Mammary epithelial cell (primary cell): ENCODE measurements at regions not wholly inside any gene's neighbourhood (a gene's known extent, or its start where the extent isn't known, plus 50 kb on each side); places are given as distances from the start of the nearest gene placed in this dataset.

Source experiments
- EZH2 ChIP-seq: IDR thresholded peaks from 2 replicates; pipeline ENCODE4 v1.6.1; 2012; ENCODE audit warnings: low read length, inconsistent platforms, borderline replicate concordance
- TF ChIP-seq, protein P1 (sequence below), 2 donors: IDR thresholded peaks in 1 of 2; conservative IDR thresholded peaks in 1 of 2; 2 replicates each; pipeline ENCODE4 v1.5.1; 2011 to 2012; ENCODE audit warnings: inconsistent platforms in 2 of 2, low read length in 2 of 2, mild to moderate bottlenecking in 2 of 2, control low read depth in 1 of 2, low read depth in 1 of 2; ENCODE audit not compliant: insufficient read depth in 1 of 2; ENCODE audit errors: extremely low read depth in 1 of 2

DNA sequence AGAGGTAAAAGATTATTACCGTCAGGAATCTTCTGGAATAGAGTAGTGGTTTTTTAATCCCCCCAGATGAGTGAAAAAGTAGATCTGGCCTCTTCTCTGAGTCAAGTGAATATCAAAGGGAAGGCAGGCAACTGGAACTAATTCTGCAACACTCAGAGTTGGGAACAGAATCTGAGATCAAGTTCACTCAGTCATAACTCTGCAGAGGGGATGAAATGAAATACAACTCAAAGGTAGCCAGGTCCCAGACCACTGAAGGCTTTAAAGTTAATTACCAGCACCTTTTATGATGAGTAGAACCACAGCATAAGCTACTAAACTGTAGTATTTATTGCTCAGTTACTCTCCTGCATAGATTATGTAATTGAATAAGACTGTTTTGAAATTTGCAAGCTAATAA, 455.6 kb upstream of the AKR1E2 start:
- no peak for TF ChIP-seq EZH2
- TF ChIP-seq, protein P1, sequence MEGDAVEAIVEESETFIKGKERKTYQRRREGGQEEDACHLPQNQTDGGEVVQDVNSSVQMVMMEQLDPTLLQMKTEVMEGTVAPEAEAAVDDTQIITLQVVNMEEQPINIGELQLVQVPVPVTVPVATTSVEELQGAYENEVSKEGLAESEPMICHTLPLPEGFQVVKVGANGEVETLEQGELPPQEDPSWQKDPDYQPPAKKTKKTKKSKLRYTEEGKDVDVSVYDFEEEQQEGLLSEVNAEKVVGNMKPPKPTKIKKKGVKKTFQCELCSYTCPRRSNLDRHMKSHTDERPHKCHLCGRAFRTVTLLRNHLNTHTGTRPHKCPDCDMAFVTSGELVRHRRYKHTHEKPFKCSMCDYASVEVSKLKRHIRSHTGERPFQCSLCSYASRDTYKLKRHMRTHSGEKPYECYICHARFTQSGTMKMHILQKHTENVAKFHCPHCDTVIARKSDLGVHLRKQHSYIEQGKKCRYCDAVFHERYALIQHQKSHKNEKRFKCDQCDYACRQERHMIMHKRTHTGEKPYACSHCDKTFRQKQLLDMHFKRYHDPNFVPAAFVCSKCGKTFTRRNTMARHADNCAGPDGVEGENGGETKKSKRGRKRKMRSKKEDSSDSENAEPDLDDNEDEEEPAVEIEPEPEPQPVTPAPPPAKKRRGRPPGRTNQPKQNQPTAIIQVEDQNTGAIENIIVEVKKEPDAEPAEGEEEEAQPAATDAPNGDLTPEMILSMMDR (conservative IDR thresholded peaks at IDR 0.05 in 1 of 2, IDR thresholded peaks at IDR 0.05 in 1 of 2; ENCODE audit: extremely low read depth in 1 of 2, insufficient read depth in 1 of 2, low read depth in 1 of 2, low read length in 2 of 2), result no peak
